GM12878 (cell line): ENCODE measurements at regions not wholly inside any gene's neighbourhood (a gene's known extent, or its start where the extent isn't known, plus 50 kb on each side); places are given as distances from the start of the nearest gene placed in this dataset.

Source experiments
- ATAC-seq: fragments of 200-7000 bp; cut with Tn5 transposase; 3 replicates; pipeline ENCODE4 v1.9.1; 2020; ENCODE audit warnings: mild to moderate bottlenecking, moderate library complexity
- BruUV-seq: library from RNA; stranded (reverse); fragments of 400-500 nt; replicated peaks from 2 replicates; lab custom pipeline; 2021; lab: Mats Ljungman, UMichigan
- CTCF ChIA-PET: fragments of 300-600 bp; sonication (Branson Sonifier 250); formaldehyde crosslinking; extraction: SDS; loops from one replicate; lab custom pipeline; 2021; ENCODE audit warnings: inconsistent platforms; lab: Yijun Ruan, JAX
- POLR2A ChIA-PET: fragments of 350-600 bp; formaldehyde crosslinking; extraction: SDS; loops from one replicate; lab custom pipeline; 2021; ENCODE audit warnings: inconsistent platforms; lab: Charles Lee
- RAD21 ChIA-PET: fragments of 300-600 bp; sonication (Branson Sonifier 250); formaldehyde crosslinking; loops from one replicate; lab custom pipeline; 2023; ENCODE audit warnings: antibody characterized with exemption; ENCODE audit not compliant: unreplicated experiment; lab: Charles Lee
- SMC1A ChIA-PET: fragments of 300-600 bp; sonication (Branson Sonifier 250); formaldehyde crosslinking; loops from one replicate; lab custom pipeline; 2023; ENCODE audit not compliant: unreplicated experiment, uncharacterized antibody; lab: Charles Lee
- DNase-seq: peaks from one replicate; pipeline ENCODE4 v3.0.0-alpha.2; 2011; ENCODE audit warnings: low read depth, low spot score
- FAIRE-seq: peaks from 3 replicates; lab custom pipeline; 2011; peaks lifted over from hg19 to GRCh38; lab: Jason Lieb, UNC
- H2AFZ ChIP-seq: 2 replicates; pipeline ENCODE4 v1.6.0; 2011; ENCODE audit warnings: low read depth, low read length, control low read depth; ENCODE audit not compliant: control insufficient read depth
- H3K27ac ChIP-seq: 2 replicates; pipeline ENCODE4 v1.5.1; 2011; ENCODE audit warnings: control low read depth; ENCODE audit not compliant: control insufficient read depth, insufficient read depth
- H3K27me3 ChIP-seq, 2 experiments: replicated peaks in 1 of 2; 2 replicates each; pipeline versions ENCODE4 v1.6.0 to v1.6.1; 2011; ENCODE audit warnings: low read length in 1 of 2; ENCODE audit not compliant: control insufficient read depth in 2 of 2, insufficient read depth in 2 of 2
- H3K36me3 ChIP-seq, 2 experiments: 2 replicates each; pipeline ENCODE4 v1.5.1; 2011; ENCODE audit warnings: low read length in 1 of 2; ENCODE audit not compliant: control insufficient read depth in 2 of 2, insufficient read depth in 2 of 2
- H3K4me1 ChIP-seq: 2 replicates; pipeline ENCODE4 v1.6.1; 2011; ENCODE audit warnings: mild to moderate bottlenecking, low read length, moderate library complexity, mixed read lengths; ENCODE audit not compliant: control insufficient read depth, insufficient read depth
- H3K4me2 ChIP-seq: 2 replicates; pipeline ENCODE4 v1.6.0; 2011; ENCODE audit warnings: control low read depth; ENCODE audit not compliant: control insufficient read depth, insufficient read depth
- H3K4me3 ChIP-seq: fragments of 200-600 bp; sonication (generic); 2 replicates; pipeline ENCODE4 v1.5.1; 2016
- H3K79me2 ChIP-seq: 2 replicates; pipeline ENCODE4 v1.6.0; 2011; ENCODE audit warnings: low read length; ENCODE audit not compliant: control insufficient read depth, insufficient read depth
- H3K9ac ChIP-seq: 2 replicates; pipeline ENCODE4 v1.8.0; 2011; ENCODE audit warnings: low read length, control low read depth, mixed read lengths; ENCODE audit not compliant: control insufficient read depth, insufficient read depth
- H3K9me3 ChIP-seq: replicated peaks from 3 replicates; pipeline ENCODE4 v1.5.1; 2011; ENCODE audit warnings: mild to moderate bottlenecking, low read length; ENCODE audit not compliant: control insufficient read depth, insufficient read depth
- H4K20me1 ChIP-seq: 2 replicates; pipeline ENCODE4 v1.6.0; 2011; ENCODE audit not compliant: control insufficient read depth, insufficient read depth
- BHLHE40 ChIP-seq, 2 experiments: fragments of 450-650 bp in 1 of 2; IDR thresholded peaks; 2 replicates each; pipeline ENCODE4 v1.6.1; 2011 to 2017; ENCODE audit warnings: low read depth in 2 of 2, borderline replicate concordance in 1 of 2, improper control_type of control experiment in 1 of 2, low read length in 1 of 2, mild to moderate bottlenecking in 1 of 2
- CBFB ChIP-seq: IDR thresholded peaks from 2 replicates; pipeline ENCODE4 v1.6.1; 2016; ENCODE audit warnings: antibody characterized with exemption, low read depth
- E2F8 ChIP-seq: fragments of 450-650 bp; IDR thresholded peaks from 2 replicates; pipeline ENCODE4 v1.6.1; 2018; ENCODE audit warnings: mild to moderate bottlenecking, low read depth, moderate library complexity; ENCODE audit not compliant: partially characterized antibody
- GATAD2B ChIP-seq: fragments of 450-650 bp; conservative IDR thresholded peaks from 2 replicates; pipeline ENCODE4 v1.6.1; 2017; ENCODE audit warnings: low read depth, mild to moderate bottlenecking, moderate library complexity
- MTA2 ChIP-seq: fragments of 450-650 bp; IDR thresholded peaks from 2 replicates; pipeline ENCODE4 v1.6.1; 2016; ENCODE audit warnings: low read depth, mild to moderate bottlenecking, moderate library complexity
- NFXL1 ChIP-seq: fragments of 450-650 bp; IDR thresholded peaks from 2 replicates; pipeline ENCODE4 v1.6.1; 2017; ENCODE audit warnings: antibody characterized with exemption, mild to moderate bottlenecking, borderline replicate concordance
- NR2C1 ChIP-seq: fragments of 450-650 bp; IDR thresholded peaks from 2 replicates; pipeline ENCODE4 v1.6.1; 2017; ENCODE audit warnings: antibody characterized with exemption, mild to moderate bottlenecking, moderate library complexity
- PAX5 ChIP-seq: IDR thresholded peaks from 2 replicates; pipeline ENCODE4 v1.6.1; 2011; ENCODE audit warnings: low read depth, low read length, borderline replicate concordance
- POLR2A ChIP-seq: IDR thresholded peaks from 2 replicates; pipeline ENCODE4 v1.6.1; 2011; ENCODE audit warnings: low read depth, mild to moderate bottlenecking, low read length
- POLR2AphosphoS5 ChIP-seq: IDR thresholded peaks from 2 replicates; pipeline ENCODE4 v1.6.1; 2011; ENCODE audit warnings: mild to moderate bottlenecking, low read length, inconsistent platforms
- RB1 ChIP-seq: fragments of 450-650 bp; formaldehyde crosslinking; IDR thresholded peaks from 2 replicates; pipeline ENCODE4 v1.6.1; 2017; ENCODE audit warnings: mild to moderate bottlenecking, borderline replicate concordance
- SRF ChIP-seq, 2 experiments: IDR thresholded peaks; 2 replicates each; pipeline ENCODE4 v1.6.1; 2011; ENCODE audit warnings: low read depth in 2 of 2, low read length in 2 of 2, mild to moderate bottlenecking in 1 of 2, moderate library complexity in 1 of 2
- TBL1XR1 ChIP-seq: IDR thresholded peaks from 2 replicates; pipeline ENCODE4 v1.6.1; 2012; ENCODE audit warnings: low read depth, low read length, improper control_type of control experiment
- ZBTB33 ChIP-seq: fragments of 450-650 bp; IDR thresholded peaks from 2 replicates; pipeline ENCODE4 v1.6.1; 2017; ENCODE audit warnings: mild to moderate bottlenecking
- ZNF274 ChIP-seq: IDR thresholded peaks from one replicate; pipeline ENCODE4 v1.8.0; 2011; ENCODE audit not compliant: insufficient read length, insufficient read depth
- WGBS: methylation state at CpG from one replicate; pipeline ENCODE4 v1.1.6; 2016; ENCODE audit warnings: low lambda C conversion rate; ENCODE audit not compliant: insufficient replicate concordance, insufficient coverage; ENCODE audit errors: missing lambda C conversion rate; 5-methylcytosine and 5-hydroxymethylcytosine counted together
- in situ Hi-C: fragments of 300-500 bp; cut with MboI; formaldehyde crosslinking; loops from 9 replicates; pipeline ENCODE4 v1.14.3; 2018; ENCODE audit warnings: mixed read lengths
- intact Hi-C: fragments of 100-400 bp; cut with micrococcal nuclease; formaldehyde crosslinking; loops from one replicate; pipeline ENCODE4 v1.14.2; 2022; ENCODE audit not compliant: unreplicated experiment

- TF ChIP-seq ZBTB33 (no peak), SRF (IDR thresholded peaks at IDR 0.05; ENCODE audit: low read depth in 2 of 2, low read length in 2 of 2) (no peak), PAX5 (no peak), ZNF274 (no peak)
- TF ChIP-seq, all 136 proteins: peak for 16
Observed at GRCh38 chr20:53829724-53830521, 236.3 kb upstream of the ZNF217 start (continued).

- RAD21 ChIA-PET: interaction anchor here (1.0 to 4.2 kb wide), 22 partner anchors 11 to 176 kb away, joined by 3 to 27 read pairs (median 7); no protein-coding TSS in a partner anchor
- TF ChIP-seq TBL1XR1 (no peak), NR2C1 (0 out of 2 replicates have a peak, but pooled peaks have one; percentile 3), GATAD2B (no peak), POLR2AphosphoS5 (0 out of 2 replicates have a peak, but pooled peaks have one; percentile 28), BHLHE40 (IDR thresholded peaks at IDR 0.05; ENCODE audit: borderline replicate concordance in 1 of 2, low read depth in 2 of 2, low read length in 1 of 2) (peak; percentile 11 to 26; a peak in 1 of 4 replicates), RB1 (no peak), MTA2 (0 out of 2 replicates have a peak, but pooled peaks have one; percentile 27), POLR2A (0 out of 2 replicates have a peak, but pooled peaks have one; percentile 35), NFXL1 (peak; percentile 27; the same call in 1 of the 2 replicates), E2F8 (no peak), CBFB (0 out of 2 replicates have a peak, but pooled peaks have one; percentile 4)
Observed at GRCh38 chr20:53829255-53829723, 235.7 kb upstream of the ZNF217 start.

More at GRCh38 chr20:53829255-53829723, 235.7 kb upstream of the ZNF217 start:
- BruUV-seq: TSS peak; percentile 77
- no peak for FAIRE-seq
- Histone ChIP-seq H3K36me3 (no peaks in the 10 kb centered on the region), H3K4me3 (peak overlapping the region; percentile 56), H3K79me2 (no peaks in the 10 kb centered on the region), H3K9ac (peak overlapping the region; percentile 75), H3K27ac (peak overlapping the region; percentile 91), H2AFZ (peak overlapping the region; percentile 71), H3K4me2 (peak overlapping the region; percentile 62), H3K9me3 (no peaks in the 10 kb centered on the region; the same call in none of the 3 replicates), H3K4me1 (peaks cover 43% of the 10 kb centered on the region), H3K27me3 (no peaks in the 10 kb centered on the region), H4K20me1 (no peaks in the 10 kb centered on the region)
- DNase-seq: no peak
- intact Hi-C loops: no loop called here
- ChIA-PET POLR2A (interaction anchor here (1.0 to 2.4 kb wide), 5 partner anchors 11 to 247 kb away, joined by 4 to 14 read pairs (median 5); no protein-coding TSS in a partner anchor), CTCF (interaction anchor here (0.6 to 1.4 kb wide), 3 partner anchors 23 to 171 kb away, joined by 3 read pairs; no protein-coding TSS in a partner anchor), SMC1A (interaction anchor here (0.7 to 5.8 kb wide), 19 partner anchors 11 to 207 kb away, joined by 3 to 49 read pairs (median 6); no protein-coding TSS in a partner anchor)
- peak; percentile 55 for ATAC-seq
- WGBS: 12% methylated on average over 8 of the region's 8 CpGs
- in situ Hi-C loops: no loop called here
